ENCODE measurements at regions not wholly inside any gene's neighbourhood (a gene's known extent, or its start where the extent isn't known, plus 50 kb on each side); places are given as distances from the start of the nearest gene placed in this dataset.
"Not testable (repeated sequence)": the region's sequence is repeated elsewhere in the genome, so short reads cannot be mapped to it uniquely, and the experiment has no call there.

DNA sequence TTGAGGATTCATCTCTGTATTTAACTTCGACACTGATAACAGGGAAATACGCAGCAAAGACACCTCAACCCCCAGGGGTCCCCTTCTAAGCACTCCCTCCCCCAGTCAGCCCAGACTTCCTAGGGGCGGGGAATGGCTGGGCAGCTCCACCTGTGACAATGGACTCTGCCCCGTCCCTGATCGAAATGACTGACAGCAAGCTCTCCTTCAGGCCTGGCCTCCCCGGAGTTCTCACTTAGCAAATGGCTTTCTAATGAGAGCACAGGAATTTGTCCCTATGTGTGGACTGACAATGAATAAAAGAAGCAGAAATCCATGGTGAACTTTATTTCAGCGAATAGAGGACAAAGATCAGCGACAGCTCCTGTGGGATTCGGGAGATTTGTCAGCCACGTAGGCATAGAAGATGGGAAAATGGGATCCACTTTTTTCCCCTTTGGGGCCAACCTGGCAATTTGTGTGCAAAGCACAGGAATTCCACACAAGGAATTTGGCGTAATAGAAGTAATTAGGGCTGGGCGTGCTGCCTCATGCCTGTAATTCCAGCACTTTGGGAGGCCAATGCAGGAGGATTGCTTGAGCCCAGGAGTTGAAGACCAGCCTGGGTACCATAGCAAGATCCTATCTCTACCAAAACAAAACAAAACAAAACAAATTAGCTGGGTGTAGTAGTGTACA is 63.8 kb downstream of the TNFAIP2 start:
- DNase-seq (ENCODE audit: low read depth in 2 of 2): no peak

DNA sequence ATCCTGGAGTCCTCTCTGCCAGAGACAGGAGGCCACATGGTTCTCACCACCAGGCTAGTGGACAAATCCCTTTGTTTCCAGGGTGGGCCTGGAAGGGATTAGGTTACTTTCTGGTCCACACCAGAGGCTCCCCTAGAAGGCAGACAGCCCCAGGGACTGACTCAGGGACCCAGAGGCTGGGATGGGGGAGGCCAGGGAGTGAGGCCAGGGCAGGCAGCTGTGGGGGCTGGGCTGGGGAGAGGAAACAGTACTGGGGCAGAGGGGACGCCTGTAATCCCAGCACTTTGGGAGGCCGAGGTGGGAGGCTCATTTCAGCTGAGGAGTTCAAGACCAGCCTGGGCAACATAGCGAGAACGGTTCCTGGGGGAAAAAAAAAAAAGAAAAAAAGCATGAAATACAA is 64.7 kb downstream of the TNFAIP2 start:
- DNase-seq (ENCODE audit: low read depth in 2 of 2): no peak

DNA sequence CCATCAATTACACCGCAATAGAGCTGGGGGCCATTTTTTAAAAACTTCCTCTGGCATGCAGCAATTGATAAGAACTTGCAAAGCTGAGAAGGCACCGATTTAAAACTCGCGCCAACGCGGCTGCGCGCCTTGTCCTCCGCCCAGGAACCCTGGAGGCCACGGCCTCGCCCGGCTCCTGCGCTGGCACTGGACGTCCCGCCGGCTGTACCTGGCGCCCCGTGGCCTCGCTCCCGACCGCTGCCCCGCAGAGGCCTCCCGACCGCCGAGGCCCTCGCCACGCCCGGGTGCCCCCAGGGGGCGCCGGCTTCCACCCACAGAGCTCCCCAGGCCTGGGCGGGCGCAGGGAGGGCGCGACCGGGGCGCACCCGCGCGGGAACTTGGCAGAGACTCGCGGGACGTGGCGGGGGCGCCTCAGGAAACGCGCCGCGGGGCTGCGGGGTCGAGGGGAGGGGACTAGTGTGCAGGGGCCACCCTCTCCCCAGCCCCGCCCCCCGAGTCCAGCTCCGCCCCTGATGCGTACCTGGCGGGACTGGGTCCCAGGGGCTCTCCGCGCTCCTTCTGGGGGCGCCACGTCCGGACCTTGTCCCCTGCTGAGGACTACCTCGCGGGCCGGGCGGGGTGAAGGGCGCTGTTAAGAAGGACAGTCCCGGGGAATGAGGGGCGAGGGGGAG is 65.7 kb downstream of the TNFAIP2 start:
- DNase-seq (ENCODE audit: low read depth in 2 of 2): peak; percentile 2 to 19

- no peak for DNase-seq (ENCODE audit: low read depth in 2 of 2)
Measured at GRCh38 chr14:103189481-103190470, 66.5 kb downstream of the TNFAIP2 start.

DNA sequence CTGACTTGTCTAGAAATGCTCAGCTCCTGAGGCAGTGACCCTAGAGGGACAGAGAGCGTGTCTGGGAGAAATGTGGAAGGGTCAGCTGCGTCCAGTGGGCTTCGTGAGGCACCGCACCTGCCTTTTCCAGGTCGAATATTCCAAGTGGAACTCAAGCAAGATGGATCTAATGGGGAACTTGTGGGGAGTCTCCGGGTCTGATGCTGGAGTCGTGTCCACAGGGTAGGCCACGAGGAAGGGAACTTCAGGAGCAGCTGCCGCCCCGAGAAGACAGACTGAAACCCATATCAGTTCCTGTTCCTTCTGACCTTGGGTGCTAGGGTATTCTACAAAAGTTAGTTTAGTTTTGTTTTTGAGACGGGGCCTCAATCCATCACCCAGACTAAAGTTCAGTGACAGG is 67.5 kb downstream of the TNFAIP2 start:
- DNase-seq (ENCODE audit: low read depth in 2 of 2): no peak

GRCh38 chr14:103191844-103192243 is 68.6 kb downstream of the TNFAIP2 start:
- DNase-seq (ENCODE audit: low read depth in 2 of 2): no peak

DNA sequence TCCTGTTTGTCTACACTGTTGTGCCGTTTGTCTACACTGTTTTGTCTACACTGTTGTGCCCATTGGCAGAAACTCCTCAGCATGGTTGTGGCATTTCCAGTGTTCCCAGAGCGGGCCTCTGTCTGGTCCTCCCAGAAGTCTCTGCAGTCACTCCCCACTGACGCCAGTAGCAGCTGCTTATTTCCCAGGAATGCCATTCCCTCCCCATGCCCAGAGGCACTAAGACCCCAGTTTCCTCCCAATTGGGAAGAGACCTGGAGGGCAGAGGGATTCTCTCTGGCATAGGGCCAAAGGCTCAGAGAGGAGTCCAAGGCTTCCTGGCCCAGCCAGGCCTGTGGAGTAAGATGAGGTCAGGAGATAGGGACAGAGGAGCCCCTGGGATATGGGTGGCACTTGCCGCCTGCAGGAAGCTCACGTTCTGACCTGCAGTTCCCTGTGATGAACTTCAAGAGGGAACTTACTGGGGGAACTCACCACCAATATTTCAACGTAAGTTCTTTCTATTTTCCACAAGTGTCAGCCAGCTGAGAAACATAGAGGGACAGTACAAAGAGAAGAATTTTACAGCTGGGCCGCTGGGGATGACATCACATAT is 69.1 kb downstream of the TNFAIP2 start:
- DNase-seq (ENCODE audit: low read depth in 2 of 2): no peak

DNA sequence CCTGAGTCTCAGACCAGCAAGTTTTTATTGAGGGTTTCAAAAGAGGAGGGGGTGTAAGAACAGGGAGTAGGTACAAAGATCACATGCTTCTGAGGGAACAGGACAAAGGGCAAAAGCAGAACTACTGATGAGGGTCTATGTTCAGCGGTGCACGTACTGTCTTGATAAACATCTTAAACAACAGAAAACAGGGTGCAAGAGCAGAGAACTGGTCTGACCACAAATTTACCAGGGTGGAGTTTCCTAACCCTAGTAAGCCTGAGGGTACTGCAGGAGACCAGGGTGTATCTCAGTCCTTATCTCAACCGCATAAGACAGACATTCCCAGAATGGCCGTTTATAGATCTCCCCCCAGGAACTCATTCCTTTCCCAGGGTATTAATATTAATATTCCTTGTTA is 69.6 kb downstream of the TNFAIP2 start:
- not testable (repeated sequence) for DNase-seq (ENCODE audit: low read depth in 2 of 2)

DNA sequence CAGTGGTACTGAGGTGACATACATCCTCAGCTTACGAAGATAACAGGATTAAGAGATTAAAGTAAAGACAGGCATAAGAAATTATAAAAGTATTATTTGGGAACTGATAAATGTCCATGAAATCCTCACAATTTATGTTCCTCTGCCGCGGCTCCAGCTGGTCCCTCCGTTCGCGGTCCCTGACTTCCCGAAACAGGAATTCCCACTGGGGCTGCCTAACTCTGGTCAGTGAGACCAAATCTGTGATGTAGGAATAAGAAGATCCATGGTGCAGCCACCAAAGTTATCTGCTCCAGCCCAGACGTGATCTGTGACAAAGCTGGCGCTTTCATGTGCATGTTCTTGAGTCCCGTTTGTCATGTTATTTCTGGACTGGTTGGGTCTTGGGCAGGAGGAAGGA is 70.2 kb downstream of the TNFAIP2 start:
- DNase-seq (ENCODE audit: low read depth in 2 of 2): not testable (repeated sequence)

GRCh38 chr14:103194256-103195045 is 71.2 kb downstream of the TNFAIP2 start:
- no peak for DNase-seq (ENCODE audit: low read depth in 2 of 2)

GRCh38 chr14:103195828-103196615 is 72.8 kb downstream of the TNFAIP2 start:
- DNase-seq (ENCODE audit: low read depth in 2 of 2): no peak

- DNase-seq (ENCODE audit: low read depth in 2 of 2): no peak
Measured at GRCh38 chr14:103196716-103197115, 73.5 kb downstream of the TNFAIP2 start.

DNA sequence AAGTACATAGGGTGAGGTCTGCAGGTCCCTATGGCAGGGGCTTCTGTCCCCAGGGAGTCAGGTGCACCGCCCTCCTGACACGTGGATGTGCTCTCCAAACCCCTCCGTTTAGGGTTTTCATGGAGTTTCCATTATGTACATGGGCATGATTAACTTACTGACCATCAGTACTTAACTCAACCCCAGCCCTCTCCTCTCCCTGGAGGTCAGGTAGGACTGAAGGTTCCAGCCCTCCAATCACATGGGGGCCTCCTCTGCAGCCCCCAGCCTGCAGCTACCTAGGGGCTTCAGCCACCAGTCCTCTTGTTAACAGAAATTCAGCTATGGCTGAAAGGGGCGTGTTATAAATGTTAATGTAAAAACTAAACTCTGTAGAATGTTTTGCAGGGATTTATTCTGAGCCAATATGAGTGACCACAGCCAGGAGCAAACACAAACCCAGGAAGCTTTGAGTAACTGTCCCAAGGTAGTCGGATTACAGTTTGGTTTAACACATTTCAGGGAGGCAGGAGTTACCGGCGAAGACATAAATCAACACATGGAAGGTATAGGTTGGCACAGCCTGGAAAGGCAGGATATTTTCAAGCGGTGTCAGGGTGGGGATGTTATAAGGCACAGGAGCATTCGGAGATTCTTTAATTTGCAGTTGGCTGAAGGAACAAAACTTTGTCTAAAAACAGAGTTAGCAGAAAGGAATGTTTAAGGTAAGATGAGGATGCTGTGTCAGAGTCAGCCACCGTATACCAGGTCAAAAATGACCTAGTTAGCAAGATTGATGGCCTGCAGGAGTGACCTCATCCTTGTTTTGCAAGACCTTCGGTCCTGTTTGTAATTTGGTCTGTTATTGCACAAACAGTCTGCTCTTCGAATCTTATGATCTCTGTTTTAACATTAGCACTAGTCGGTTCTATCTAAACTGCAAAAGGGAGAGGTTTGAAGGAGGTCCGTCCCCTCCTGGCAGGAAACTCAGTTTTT is 75.2 kb downstream of the TNFAIP2 start:
- no peak for DNase-seq (ENCODE audit: low read depth in 2 of 2)

DNA sequence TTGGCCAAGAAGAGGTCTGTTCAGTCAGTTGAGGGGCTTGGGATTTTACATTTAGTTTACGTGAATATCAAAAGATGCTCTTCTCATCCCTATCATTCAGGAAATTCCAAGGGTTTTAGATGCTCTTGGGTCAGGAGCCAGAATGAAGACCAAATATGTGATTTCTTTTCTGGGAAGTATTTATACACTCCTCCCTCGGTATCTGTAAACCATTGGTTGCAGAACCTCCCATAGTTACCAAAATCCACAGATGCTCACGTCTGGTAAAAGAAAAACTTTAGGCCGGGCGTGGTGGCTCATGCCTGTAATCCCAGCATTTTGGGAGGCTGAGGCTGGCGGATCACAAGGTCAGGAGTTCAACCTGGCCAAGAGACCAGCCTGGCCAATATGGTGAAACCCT is 75.9 kb downstream of the TNFAIP2 start:
- DNase-seq (ENCODE audit: low read depth in 2 of 2): no peak

DNA sequence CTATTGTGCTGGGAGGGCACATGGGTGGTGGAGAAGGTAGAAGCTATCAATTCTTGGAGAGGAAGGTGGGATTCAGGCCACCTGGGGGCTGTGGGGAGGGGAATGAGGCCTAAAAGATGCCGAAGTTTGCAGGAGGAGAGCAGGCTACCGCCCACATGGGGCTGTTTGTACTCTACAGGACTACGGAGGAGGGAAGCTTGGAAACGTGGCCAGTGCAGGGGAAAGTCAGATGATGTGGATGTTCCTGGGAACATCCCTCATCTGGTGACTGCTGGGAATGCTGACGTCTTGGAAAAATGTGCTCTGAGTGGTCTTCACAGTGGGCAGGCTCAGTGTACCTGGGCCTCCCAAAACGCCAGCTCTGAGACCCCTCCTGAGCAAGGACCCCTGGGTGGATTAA is 78.5 kb downstream of the TNFAIP2 start:
- no peak for DNase-seq (ENCODE audit: low read depth in 2 of 2)

GRCh38 chr14:103204852-103205540 is 81.7 kb downstream of the TNFAIP2 start:
- DNase-seq (ENCODE audit: low read depth in 2 of 2): no peak

GRCh38 chr14:103205541-103205906 is 82.3 kb downstream of the TNFAIP2 start:
- no peak for DNase-seq (ENCODE audit: low read depth in 2 of 2)

- no peak for DNase-seq (ENCODE audit: low read depth in 2 of 2)
Measured at GRCh38 chr14:103206023-103206481, 82.8 kb downstream of the TNFAIP2 start.
